Stomach (tissue), 4 donors: ENCODE measurements at regions not wholly inside any gene's neighbourhood (a gene's known extent, or its start where the extent isn't known, plus 50 kb on each side); places are given as distances from the start of the nearest gene placed in this dataset.

Experiments used
- CTCF ChIP-seq, 7 experiments: fragments of 450-650 bp in 4 of 7; fragments of 200-600 bp in 3 of 7; sonication (generic) in 3 of 7; IDR thresholded peaks; one replicate each; pipeline ENCODE4 v1.5.1; 2016 to 2019; ENCODE audit warnings: antibody characterized with exemption in 7 of 7, control low read depth in 2 of 7, mild to moderate bottlenecking in 1 of 7
- POLR2A ChIP-seq, 4 donors: fragments of 450-650 bp; IDR thresholded peaks; one replicate each; pipeline ENCODE4 v1.6.1; 2016; ENCODE audit warnings: antibody characterized with exemption in 4 of 4, control low read depth in 2 of 4, mild to moderate bottlenecking in 1 of 4, moderate library complexity in 1 of 4

GRCh38 chr6:45787384-45787783, 228.3 kb downstream of the CLIC5 start:
- TF ChIP-seq CTCF (IDR thresholded peaks at IDR 0.05) = no peak
- TF ChIP-seq POLR2A (IDR thresholded peaks at IDR 0.05) = no peak
